ENCODE measurements at regions not wholly inside any gene's neighbourhood (a gene's known extent, or its start where the extent isn't known, plus 50 kb on each side); places are given as distances from the start of the nearest gene placed in this dataset.

GRCh38 chr2:205901491-205901890, 184.5 kb downstream of the INO80D start:
- no peak overlapping the region for H3K9ac ChIP-seq (ENCODE audit: insufficient read depth, low read length)
- no peaks in the 10 kb centered on the region for H3K9me3 ChIP-seq (ENCODE audit: control insufficient read depth, insufficient read depth, low read depth, low read length)
- no peak for DNase-seq (ENCODE audit: low read depth in 2 of 2)
- no peaks in the 10 kb centered on the region for H3K27me3 ChIP-seq (ENCODE audit: control insufficient read depth, insufficient read depth, low read length)
- no peak overlapping the region for H3K27ac ChIP-seq (ENCODE audit: insufficient read depth, low read length)
- H3K4me3 ChIP-seq (replicated peaks in 1 of 4; ENCODE audit: control extremely low read depth in 1 of 4, insufficient read depth in 1 of 4, low read depth in 3 of 4, low read length in 4 of 4) = no peak overlapping the region
- H2AFZ ChIP-seq (ENCODE audit: low read length) = no peak overlapping the region
- no peak for TF ChIP-seq EZH2 (IDR thresholded peaks at IDR 0.05; ENCODE audit: low read length, missing control alignments)
- TF ChIP-seq CTCF (conservative IDR thresholded peaks at IDR 0.05 in 1 of 2, IDR thresholded peaks at IDR 0.05 in 1 of 2; ENCODE audit: low read depth in 1 of 2, low read length in 2 of 2) = no peak
- H3K4me1 ChIP-seq (ENCODE audit: control insufficient read depth, extremely low read depth, insufficient read depth, low read length) = no peaks in the 10 kb centered on the region
- no peaks in the 10 kb centered on the region for H3K79me2 ChIP-seq (ENCODE audit: control insufficient read depth, insufficient read depth, low read length)
- no peak overlapping the region for H3K4me2 ChIP-seq (ENCODE audit: extremely low read depth, insufficient read depth, low read length)
- H3K36me3 ChIP-seq (ENCODE audit: control insufficient read depth, insufficient read depth, low read length) = no peaks in the 10 kb centered on the region
- H4K20me1 ChIP-seq (ENCODE audit: control insufficient read depth, extremely low read depth, insufficient read depth, low read length) = no peaks in the 10 kb centered on the region

DNA sequence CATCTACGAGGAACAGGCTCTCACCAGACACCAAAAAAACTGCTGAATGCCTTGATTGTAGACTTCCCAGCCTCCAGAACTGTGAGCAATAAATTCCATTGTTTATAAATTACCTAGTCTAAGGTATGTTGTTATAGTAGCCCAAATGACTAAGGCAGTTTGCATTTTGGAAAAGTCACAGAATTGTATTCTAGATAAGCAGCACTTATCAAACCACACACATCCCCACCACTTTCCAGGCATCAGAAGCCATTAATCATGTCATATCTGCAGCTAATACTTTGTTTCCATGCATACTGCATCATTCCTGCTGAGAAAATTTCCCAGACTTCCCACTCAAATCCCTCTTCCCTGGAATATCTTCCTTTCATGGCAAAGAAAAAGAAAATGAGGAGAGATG, 187.2 kb downstream of the INO80D start:
- no peaks in the 10 kb centered on the region for H3K79me2 ChIP-seq (ENCODE audit: control insufficient read depth, insufficient read depth, low read length)
- no peaks in the 10 kb centered on the region for H3K9me3 ChIP-seq (ENCODE audit: control insufficient read depth, insufficient read depth, low read depth, low read length)
- no peak overlapping the region for H3K4me2 ChIP-seq (ENCODE audit: extremely low read depth, insufficient read depth, low read length)
- H3K9ac ChIP-seq (ENCODE audit: insufficient read depth, low read length) = no peak overlapping the region
- no peak for TF ChIP-seq CTCF (conservative IDR thresholded peaks at IDR 0.05 in 1 of 2, IDR thresholded peaks at IDR 0.05 in 1 of 2; ENCODE audit: low read depth in 1 of 2, low read length in 2 of 2)
- no peak for TF ChIP-seq EZH2 (IDR thresholded peaks at IDR 0.05; ENCODE audit: low read length, missing control alignments)
- H3K4me3 ChIP-seq (replicated peaks in 1 of 4; ENCODE audit: control extremely low read depth in 1 of 4, insufficient read depth in 1 of 4, low read depth in 3 of 4, low read length in 4 of 4) = no peak overlapping the region
- no peak overlapping the region for H3K27ac ChIP-seq (ENCODE audit: insufficient read depth, low read length)
- no peaks in the 10 kb centered on the region for H3K27me3 ChIP-seq (ENCODE audit: control insufficient read depth, insufficient read depth, low read length)
- no peaks in the 10 kb centered on the region for H4K20me1 ChIP-seq (ENCODE audit: control insufficient read depth, extremely low read depth, insufficient read depth, low read length)
- H2AFZ ChIP-seq (ENCODE audit: low read length) = no peak overlapping the region
- no peaks in the 10 kb centered on the region for H3K4me1 ChIP-seq (ENCODE audit: control insufficient read depth, extremely low read depth, insufficient read depth, low read length)
- DNase-seq (ENCODE audit: low read depth in 2 of 2) = peak in 1 of 2 donors; percentile 71
- H3K36me3 ChIP-seq (ENCODE audit: control insufficient read depth, insufficient read depth, low read length) = no peaks in the 10 kb centered on the region

- H2AFZ ChIP-seq (ENCODE audit: low read length) = no peak overlapping the region
- no peak overlapping the region for H3K4me2 ChIP-seq (ENCODE audit: extremely low read depth, insufficient read depth, low read length)
- no peak overlapping the region for H3K27ac ChIP-seq (ENCODE audit: insufficient read depth, low read length)
- no peaks in the 10 kb centered on the region for H3K9me3 ChIP-seq (ENCODE audit: control insufficient read depth, insufficient read depth, low read depth, low read length)
- H3K36me3 ChIP-seq (ENCODE audit: control insufficient read depth, insufficient read depth, low read length) = no peaks in the 10 kb centered on the region
- no peaks in the 10 kb centered on the region for H3K27me3 ChIP-seq (ENCODE audit: control insufficient read depth, insufficient read depth, low read length)
- no peaks in the 10 kb centered on the region for H3K79me2 ChIP-seq (ENCODE audit: control insufficient read depth, insufficient read depth, low read length)
- TF ChIP-seq EZH2 (IDR thresholded peaks at IDR 0.05; ENCODE audit: low read length, missing control alignments) (no peak), CTCF (conservative IDR thresholded peaks at IDR 0.05 in 1 of 2, IDR thresholded peaks at IDR 0.05 in 1 of 2; ENCODE audit: low read depth in 1 of 2, low read length in 2 of 2) (no peak)
- H3K4me1 ChIP-seq (ENCODE audit: control insufficient read depth, extremely low read depth, insufficient read depth, low read length) = no peaks in the 10 kb centered on the region
- no peak overlapping the region for H3K9ac ChIP-seq (ENCODE audit: insufficient read depth, low read length)
- H4K20me1 ChIP-seq (ENCODE audit: control insufficient read depth, extremely low read depth, insufficient read depth, low read length) = no peaks in the 10 kb centered on the region
- no peak for DNase-seq (ENCODE audit: low read depth in 2 of 2)
- no peak overlapping the region for H3K4me3 ChIP-seq (replicated peaks in 1 of 4; ENCODE audit: control extremely low read depth in 1 of 4, insufficient read depth in 1 of 4, low read depth in 3 of 4, low read length in 4 of 4)
These were observed 189.9 kb downstream of the INO80D start for GRCh38 chr2:205895981-205896655.

Data from fibroblast of lung (primary cell).